ENCODE measurements at regions not wholly inside any gene's neighbourhood (a gene's known extent, or its start where the extent isn't known, plus 50 kb on each side); places are given as distances from the start of the nearest gene placed in this dataset.
"Not testable (repeated sequence)": the region's sequence is repeated elsewhere in the genome, so short reads cannot be mapped to it uniquely, and the experiment has no call there.

GRCh38 chr5:125044491-125045282, 298.2 kb upstream of the ZNF608 start:
- no peak for DNase-seq

GRCh38 chr5:125045646-125046045, 299.2 kb upstream of the ZNF608 start:
- no peak for DNase-seq

- no peak for DNase-seq
These were observed 300.4 kb upstream of the ZNF608 start for GRCh38 chr5:125046838-125047237.

- DNase-seq = no peak
These were observed 301.4 kb upstream of the ZNF608 start for GRCh38 chr5:125047871-125048270.

- DNase-seq = no peak
These were observed 303.6 kb upstream of the ZNF608 start for GRCh38 chr5:125049721-125050702.

GRCh38 chr5:125050926-125051325, 304.5 kb upstream of the ZNF608 start:
- DNase-seq = no peak

GRCh38 chr5:125052584-125052983, 306.1 kb upstream of the ZNF608 start:
- no peak for DNase-seq

GRCh38 chr5:125053179-125053578, 306.7 kb upstream of the ZNF608 start:
- DNase-seq = no peak

GRCh38 chr5:125054146-125054545, 307.7 kb upstream of the ZNF608 start:
- no peak for DNase-seq

- no peak for DNase-seq
These were observed 310.4 kb upstream of the ZNF608 start for GRCh38 chr5:125056671-125057485.

- peak; percentile 72 for DNase-seq
These were observed 311.7 kb upstream of the ZNF608 start for GRCh38 chr5:125057912-125058826.

GRCh38 chr5:125059255-125060002, 313.0 kb upstream of the ZNF608 start:
- DNase-seq = no peak

GRCh38 chr5:125061726-125062125, 315.3 kb upstream of the ZNF608 start:
- DNase-seq = no peak

- DNase-seq = no peak
These were observed 318.4 kb upstream of the ZNF608 start for GRCh38 chr5:125064621-125065438.

GRCh38 chr5:125065741-125066140, 319.3 kb upstream of the ZNF608 start:
- no peak for DNase-seq

- DNase-seq = no peak
These were observed 324.5 kb upstream of the ZNF608 start for GRCh38 chr5:125070961-125071360.

- no peak for DNase-seq
These were observed 326.7 kb upstream of the ZNF608 start for GRCh38 chr5:125073090-125073489.

GRCh38 chr5:125075567-125075966, 329.1 kb upstream of the ZNF608 start:
- no peak for DNase-seq

GRCh38 chr5:125079028-125079427, 332.6 kb upstream of the ZNF608 start:
- DNase-seq = not testable (repeated sequence)
